Upper lobe of left lung (tissue), 4 donors: ENCODE measurements at regions not wholly inside any gene's neighbourhood (a gene's known extent, or its start where the extent isn't known, plus 50 kb on each side); places are given as distances from the start of the nearest gene placed in this dataset.

Source experiments
- POLR2A ChIP-seq, 4 donors: fragments of 450-650 bp; IDR thresholded peaks; one replicate each; pipeline ENCODE4 v1.5.1; 2016 to 2017; ENCODE audit warnings: antibody characterized with exemption in 4 of 4, mild to moderate bottlenecking in 2 of 4
- POLR2AphosphoS5 ChIP-seq, 2 donors: sonication (generic); formaldehyde crosslinking; IDR thresholded peaks; one replicate each; pipeline ENCODE4 v1.5.1; 2017; ENCODE audit warnings: antibody characterized with exemption in 2 of 2
- TF ChIP-seq, protein P1 (sequence below), 6 experiments: fragments of 450-650 bp in 4 of 6; fragments of 200-600 bp in 2 of 6; sonication (generic) in 2 of 6; IDR thresholded peaks; one replicate each; pipeline ENCODE4 v1.5.1; 2016 to 2019; ENCODE audit warnings: antibody characterized with exemption in 6 of 6

DNA sequence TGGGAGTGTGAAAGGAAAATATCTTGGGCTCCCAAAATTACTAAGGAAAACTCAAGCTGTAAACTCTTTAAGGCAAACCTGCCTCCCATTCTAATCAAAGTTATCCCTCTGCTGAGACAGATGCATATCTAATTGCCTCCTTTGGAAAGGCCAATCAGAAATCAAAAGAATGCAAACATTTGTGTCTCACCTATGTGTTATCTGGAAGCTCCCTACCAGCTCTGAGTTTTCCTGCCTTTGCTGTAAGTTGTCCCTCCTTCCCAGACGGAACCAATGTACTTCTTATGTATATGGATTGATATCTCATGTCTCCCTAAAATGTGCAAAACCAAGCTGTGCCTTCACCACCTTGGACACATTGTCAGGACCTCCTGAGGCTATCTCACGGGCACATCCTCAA lies 95.8 kb downstream of the AASDHPPT start:
- no peak for TF ChIP-seq POLR2AphosphoS5 (IDR thresholded peaks at IDR 0.05)
- TF ChIP-seq, protein P1, sequence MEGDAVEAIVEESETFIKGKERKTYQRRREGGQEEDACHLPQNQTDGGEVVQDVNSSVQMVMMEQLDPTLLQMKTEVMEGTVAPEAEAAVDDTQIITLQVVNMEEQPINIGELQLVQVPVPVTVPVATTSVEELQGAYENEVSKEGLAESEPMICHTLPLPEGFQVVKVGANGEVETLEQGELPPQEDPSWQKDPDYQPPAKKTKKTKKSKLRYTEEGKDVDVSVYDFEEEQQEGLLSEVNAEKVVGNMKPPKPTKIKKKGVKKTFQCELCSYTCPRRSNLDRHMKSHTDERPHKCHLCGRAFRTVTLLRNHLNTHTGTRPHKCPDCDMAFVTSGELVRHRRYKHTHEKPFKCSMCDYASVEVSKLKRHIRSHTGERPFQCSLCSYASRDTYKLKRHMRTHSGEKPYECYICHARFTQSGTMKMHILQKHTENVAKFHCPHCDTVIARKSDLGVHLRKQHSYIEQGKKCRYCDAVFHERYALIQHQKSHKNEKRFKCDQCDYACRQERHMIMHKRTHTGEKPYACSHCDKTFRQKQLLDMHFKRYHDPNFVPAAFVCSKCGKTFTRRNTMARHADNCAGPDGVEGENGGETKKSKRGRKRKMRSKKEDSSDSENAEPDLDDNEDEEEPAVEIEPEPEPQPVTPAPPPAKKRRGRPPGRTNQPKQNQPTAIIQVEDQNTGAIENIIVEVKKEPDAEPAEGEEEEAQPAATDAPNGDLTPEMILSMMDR (IDR thresholded peaks at IDR 0.05) = no peak
- TF ChIP-seq POLR2A (IDR thresholded peaks at IDR 0.05) = no peak
